ENCODE measurements at regions not wholly inside any gene's neighbourhood (a gene's known extent, or its start where the extent isn't known, plus 50 kb on each side); places are given as distances from the start of the nearest gene placed in this dataset.
"Not testable (repeated sequence)": the region's sequence is repeated elsewhere in the genome, so short reads cannot be mapped to it uniquely, and the experiment has no call there.

- H3K27me3 Mint-ChIP-seq: no peaks in the 10 kb centered on the region
- no peak overlapping the region for H3K4me3 Mint-ChIP-seq
- Histone ChIP-seq H3K36me3 (ENCODE audit: control insufficient read depth, insufficient read depth, low read length) (no peaks in the 10 kb centered on the region), H3K4me3 (ENCODE audit: low read depth, low read length) (no peak overlapping the region), H3K9me3 (ENCODE audit: control insufficient read depth in 2 of 2, low read length in 2 of 2) (peaks cover 2 to 5% of the 10 kb centered on the region in 2 experiments), H3K27ac (ENCODE audit: insufficient read depth, low read length, poor library complexity, severe bottlenecking) (no peak overlapping the region), H3K4me1 (ENCODE audit: control insufficient read depth, insufficient read depth, low read length, poor library complexity, severe bottlenecking) (no peaks in the 10 kb centered on the region), H3K27me3 (ENCODE audit: control insufficient read depth, insufficient read depth, low read length) (no peaks in the 10 kb centered on the region)
- H3K4me1 Mint-ChIP-seq: no peaks in the 10 kb centered on the region
- H3K36me3 Mint-ChIP-seq: no peaks in the 10 kb centered on the region
- H3K9me3 Mint-ChIP-seq: peaks cover 3 to 43% (median 12%) of the 10 kb centered on the region in 7 donors
- H3K27ac Mint-ChIP-seq: no peak overlapping the region
- DNase-seq (no peak), ATAC-seq (ENCODE audit: low read depth in 2 of 2) (no peak)
Observed at GRCh38 chr18:65671621-65672415, 79.0 kb upstream of the CDH7 start.

GRCh38 chr18:65670145-65670544 is 80.7 kb upstream of the CDH7 start:
- H3K4me1 ChIP-seq (ENCODE audit: control insufficient read depth, insufficient read depth, low read length, poor library complexity, severe bottlenecking); DNase-seq; H3K9me3 ChIP-seq (ENCODE audit: control insufficient read depth in 2 of 2, low read length in 2 of 2); H3K4me3 Mint-ChIP-seq; H3K4me1 Mint-ChIP-seq; H3K27me3 ChIP-seq (ENCODE audit: control insufficient read depth, insufficient read depth, low read length); H3K36me3 ChIP-seq (ENCODE audit: control insufficient read depth, insufficient read depth, low read length); H3K27ac ChIP-seq (ENCODE audit: insufficient read depth, low read length, poor library complexity, severe bottlenecking); H3K36me3 Mint-ChIP-seq; H3K27me3 Mint-ChIP-seq; H3K27ac Mint-ChIP-seq; H3K4me3 ChIP-seq (ENCODE audit: low read depth, low read length); ATAC-seq (ENCODE audit: low read depth in 2 of 2): not testable (repeated sequence)
- H3K9me3 Mint-ChIP-seq: peaks cover 3 to 43% (median 12%) of the 10 kb centered on the region in 7 donors

GRCh38 chr18:65661391-65661790 is 89.4 kb upstream of the CDH7 start:
- Histone ChIP-seq H3K4me1 (ENCODE audit: control insufficient read depth, insufficient read depth, low read length, poor library complexity, severe bottlenecking) (no peaks in the 10 kb centered on the region), H3K36me3 (ENCODE audit: control insufficient read depth, insufficient read depth, low read length) (no peaks in the 10 kb centered on the region), H3K9me3 (ENCODE audit: control insufficient read depth in 2 of 2, low read length in 2 of 2) (peaks cover 7 to 20% of the 10 kb centered on the region in 2 experiments), H3K27ac (ENCODE audit: insufficient read depth, low read length, poor library complexity, severe bottlenecking) (no peak overlapping the region), H3K4me3 (ENCODE audit: low read depth, low read length) (no peak overlapping the region), H3K27me3 (ENCODE audit: control insufficient read depth, insufficient read depth, low read length) (no peaks in the 10 kb centered on the region)
- ATAC-seq (ENCODE audit: low read depth in 2 of 2) (no peak), DNase-seq (no peak)
- Mint-ChIP-seq H3K36me3 (no peaks in the 10 kb centered on the region), H3K9me3 (peaks cover 0 to 20% (median 5%) of the 10 kb centered on the region in 7 donors), H3K4me1 (no peaks in the 10 kb centered on the region), H3K27me3 (no peaks in the 10 kb centered on the region), H3K4me3 (no peak overlapping the region), H3K27ac (no peak overlapping the region)

- ATAC-seq (ENCODE audit: low read depth in 2 of 2) (no peak), DNase-seq (no peak)
- H3K4me3 Mint-ChIP-seq: no peak overlapping the region
- Histone ChIP-seq H3K4me1 (ENCODE audit: control insufficient read depth, insufficient read depth, low read length, poor library complexity, severe bottlenecking) (no peaks in the 10 kb centered on the region), H3K27me3 (ENCODE audit: control insufficient read depth, insufficient read depth, low read length) (no peaks in the 10 kb centered on the region), H3K27ac (ENCODE audit: insufficient read depth, low read length, poor library complexity, severe bottlenecking) (no peak overlapping the region), H3K9me3 (ENCODE audit: control insufficient read depth in 2 of 2, low read length in 2 of 2) (peaks cover 7 to 20% of the 10 kb centered on the region in 2 experiments), H3K4me3 (ENCODE audit: low read depth, low read length) (no peak overlapping the region), H3K36me3 (ENCODE audit: control insufficient read depth, insufficient read depth, low read length) (no peaks in the 10 kb centered on the region)
- no peak overlapping the region for H3K27ac Mint-ChIP-seq
- H3K9me3 Mint-ChIP-seq: peaks cover 0 to 23% (median 5%) of the 10 kb centered on the region in 7 donors
- H3K27me3 Mint-ChIP-seq: no peaks in the 10 kb centered on the region
- H3K4me1 Mint-ChIP-seq: no peaks in the 10 kb centered on the region
- no peaks in the 10 kb centered on the region for H3K36me3 Mint-ChIP-seq
Observed at GRCh38 chr18:65659912-65660311, 90.9 kb upstream of the CDH7 start.

GRCh38 chr18:65659312-65659711 is 91.5 kb upstream of the CDH7 start:
- Mint-ChIP-seq H3K9me3 (peaks cover 0 to 23% (median 5%) of the 10 kb centered on the region in 7 donors), H3K4me1 (no peaks in the 10 kb centered on the region), H3K36me3 (no peaks in the 10 kb centered on the region), H3K4me3 (no peak overlapping the region), H3K27me3 (no peaks in the 10 kb centered on the region), H3K27ac (no peak overlapping the region)
- Histone ChIP-seq H3K36me3 (ENCODE audit: control insufficient read depth, insufficient read depth, low read length) (no peaks in the 10 kb centered on the region), H3K27me3 (ENCODE audit: control insufficient read depth, insufficient read depth, low read length) (no peaks in the 10 kb centered on the region), H3K4me3 (ENCODE audit: low read depth, low read length) (no peak overlapping the region), H3K27ac (ENCODE audit: insufficient read depth, low read length, poor library complexity, severe bottlenecking) (no peak overlapping the region), H3K4me1 (ENCODE audit: control insufficient read depth, insufficient read depth, low read length, poor library complexity, severe bottlenecking) (no peaks in the 10 kb centered on the region), H3K9me3 (ENCODE audit: control insufficient read depth in 2 of 2, low read length in 2 of 2) (peaks cover 7 to 18% of the 10 kb centered on the region in 2 experiments)
- no peak for ATAC-seq (ENCODE audit: low read depth in 2 of 2)
- no peak for DNase-seq

GRCh38 chr18:65651192-65651591 is 99.6 kb upstream of the CDH7 start:
- no peak overlapping the region for H3K27ac Mint-ChIP-seq
- DNase-seq: no peak
- no peak overlapping the region for H3K4me3 ChIP-seq (ENCODE audit: low read depth, low read length)
- H3K36me3 Mint-ChIP-seq: no peaks in the 10 kb centered on the region
- peaks cover 0 to 4% (median 1%) of the 10 kb centered on the region in 7 donors for H3K9me3 Mint-ChIP-seq
- H3K36me3 ChIP-seq (ENCODE audit: control insufficient read depth, insufficient read depth, low read length): no peaks in the 10 kb centered on the region
- no peaks in the 10 kb centered on the region for H3K27me3 ChIP-seq (ENCODE audit: control insufficient read depth, insufficient read depth, low read length)
- no peak overlapping the region for H3K4me3 Mint-ChIP-seq
- no peak for ATAC-seq (ENCODE audit: low read depth in 2 of 2)
- H3K27me3 Mint-ChIP-seq: no peaks in the 10 kb centered on the region
- H3K4me1 ChIP-seq (ENCODE audit: control insufficient read depth, insufficient read depth, low read length, poor library complexity, severe bottlenecking): no peaks in the 10 kb centered on the region
- no peak overlapping the region for H3K27ac ChIP-seq (ENCODE audit: insufficient read depth, low read length, poor library complexity, severe bottlenecking)
- H3K4me1 Mint-ChIP-seq: no peaks in the 10 kb centered on the region
- peaks cover 3 to 17% of the 10 kb centered on the region in 2 experiments for H3K9me3 ChIP-seq (ENCODE audit: control insufficient read depth in 2 of 2, low read length in 2 of 2)

- no peaks in the 10 kb centered on the region for H3K36me3 Mint-ChIP-seq
Observed at GRCh38 chr18:65632236-65632635, 118.6 kb upstream of the CDH7 start.

GRCh38 chr18:65631766-65632165 is 119.0 kb upstream of the CDH7 start:
- Histone ChIP-seq H3K4me1 (ENCODE audit: control insufficient read depth, insufficient read depth, low read length, poor library complexity, severe bottlenecking) (no peaks in the 10 kb centered on the region), H3K4me3 (ENCODE audit: low read depth, low read length) (no peak overlapping the region), H3K36me3 (ENCODE audit: control insufficient read depth, insufficient read depth, low read length) (no peaks in the 10 kb centered on the region), H3K9me3 (ENCODE audit: control insufficient read depth in 2 of 2, low read length in 2 of 2) (peaks cover 0 to 9% of the 10 kb centered on the region in 2 experiments), H3K27me3 (ENCODE audit: control insufficient read depth, insufficient read depth, low read length) (no peaks in the 10 kb centered on the region), H3K27ac (ENCODE audit: insufficient read depth, low read length, poor library complexity, severe bottlenecking) (no peak overlapping the region)
- DNase-seq (no peak), ATAC-seq (ENCODE audit: low read depth in 2 of 2) (no peak)
- Mint-ChIP-seq H3K4me1 (no peaks in the 10 kb centered on the region), H3K9me3 (peaks cover 4 to 43% (median 7%) of the 10 kb centered on the region in 7 donors), H3K36me3 (no peaks in the 10 kb centered on the region), H3K27me3 (no peaks in the 10 kb centered on the region), H3K4me3 (no peak overlapping the region), H3K27ac (no peak overlapping the region)

More at GRCh38 chr18:65632236-65632635, 118.6 kb upstream of the CDH7 start:
- no peak overlapping the region for H3K27ac ChIP-seq (ENCODE audit: insufficient read depth, low read length, poor library complexity, severe bottlenecking)
- DNase-seq (no peak), ATAC-seq (ENCODE audit: low read depth in 2 of 2) (no peak)
- no peak overlapping the region for H3K4me3 Mint-ChIP-seq
- no peaks in the 10 kb centered on the region for H3K4me1 Mint-ChIP-seq
- H3K27me3 Mint-ChIP-seq: no peaks in the 10 kb centered on the region
- H3K4me1 ChIP-seq (ENCODE audit: control insufficient read depth, insufficient read depth, low read length, poor library complexity, severe bottlenecking): no peaks in the 10 kb centered on the region
- peaks cover 2 to 9% of the 10 kb centered on the region in 2 experiments for H3K9me3 ChIP-seq (ENCODE audit: control insufficient read depth in 2 of 2, low read length in 2 of 2)
- no peak overlapping the region for H3K4me3 ChIP-seq (ENCODE audit: low read depth, low read length)
- no peaks in the 10 kb centered on the region for H3K27me3 ChIP-seq (ENCODE audit: control insufficient read depth, insufficient read depth, low read length)
- no peaks in the 10 kb centered on the region for H3K36me3 ChIP-seq (ENCODE audit: control insufficient read depth, insufficient read depth, low read length)
- peaks cover 4 to 38% (median 7%) of the 10 kb centered on the region in 7 donors for H3K9me3 Mint-ChIP-seq
- no peak overlapping the region for H3K27ac Mint-ChIP-seq

Measured in CD4-positive, CD25-positive, alpha-beta regulatory T cell (primary cell).